Colonic mucosa (tissue), 4 donors: ENCODE measurements at regions not wholly inside any gene's neighbourhood (a gene's known extent, or its start where the extent isn't known, plus 50 kb on each side); places are given as distances from the start of the nearest gene placed in this dataset.
"Not testable (repeated sequence)": the region's sequence is repeated elsewhere in the genome, so short reads cannot be mapped to it uniquely, and the experiment has no call there.

ENCODE experiments used
- DNase-seq: peaks from one replicate; pipeline ENCODE4 v3.0.0-alpha.2; 2020
- H3K27ac ChIP-seq: fragments of 200-600 bp; one replicate; pipeline ENCODE4 v1.8.0; 2021
- H3K27me3 ChIP-seq: fragments of 200-600 bp; one replicate; pipeline ENCODE4 v1.8.0; 2021
- H3K36me3 ChIP-seq: fragments of 200-600 bp; one replicate; pipeline ENCODE4 v1.8.0; 2021
- H3K4me1 ChIP-seq: fragments of 200-600 bp; one replicate; pipeline ENCODE4 v1.8.0; 2021; ENCODE audit warnings: mild to moderate bottlenecking
- H3K4me3 ChIP-seq: fragments of 200-600 bp; one replicate; pipeline ENCODE4 v1.8.0; 2021
- H3K9ac ChIP-seq, 2 donors: one replicate each; pipeline ENCODE4 v1.7.0; 2013; ENCODE audit warnings: control low read depth in 2 of 2, low read depth in 2 of 2, low read length in 2 of 2
- H3K9me3 ChIP-seq: fragments of 200-600 bp; one replicate; pipeline ENCODE4 v1.8.0; 2021
- intact Hi-C: fragments of 100-400 bp; cut with DNase I; formaldehyde crosslinking; loops from one replicate; pipeline ENCODE4 v1.14.1; 2022
- TF ChIP-seq, protein P1 (sequence below): fragments of 200-600 bp; IDR thresholded peaks from one replicate; pipeline ENCODE4 v1.8.0; 2022; ENCODE audit warnings: antibody characterized with exemption, mild to moderate bottlenecking
- donor health status: healthy.
- donor health status: DM: no; HTN: no; CAD: no.
- donor health status: DM: no; HTN: no; CAD: no.

DNA sequence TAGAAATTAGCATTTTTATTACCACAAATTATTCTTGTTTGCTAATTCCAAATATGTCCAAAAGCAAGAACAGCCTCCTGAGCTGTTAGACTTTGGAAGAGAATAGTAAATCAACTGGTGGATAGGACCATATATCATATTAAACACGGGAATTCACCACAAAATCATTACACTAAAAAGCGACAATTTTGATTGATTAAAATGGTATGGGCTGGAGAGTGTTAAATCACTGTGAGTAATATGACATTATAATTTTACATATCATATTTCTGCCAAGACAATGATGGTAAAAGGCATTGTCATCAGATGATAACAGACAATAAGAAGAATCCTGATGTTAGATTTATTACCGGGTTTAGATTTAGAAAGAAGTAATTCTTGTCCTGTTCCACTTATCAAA, 107.2 kb upstream of the ARRDC3 start:
- no peaks in the 10 kb centered on the region for H3K36me3 ChIP-seq
- DNase-seq: no peak
- TF ChIP-seq, protein P1, sequence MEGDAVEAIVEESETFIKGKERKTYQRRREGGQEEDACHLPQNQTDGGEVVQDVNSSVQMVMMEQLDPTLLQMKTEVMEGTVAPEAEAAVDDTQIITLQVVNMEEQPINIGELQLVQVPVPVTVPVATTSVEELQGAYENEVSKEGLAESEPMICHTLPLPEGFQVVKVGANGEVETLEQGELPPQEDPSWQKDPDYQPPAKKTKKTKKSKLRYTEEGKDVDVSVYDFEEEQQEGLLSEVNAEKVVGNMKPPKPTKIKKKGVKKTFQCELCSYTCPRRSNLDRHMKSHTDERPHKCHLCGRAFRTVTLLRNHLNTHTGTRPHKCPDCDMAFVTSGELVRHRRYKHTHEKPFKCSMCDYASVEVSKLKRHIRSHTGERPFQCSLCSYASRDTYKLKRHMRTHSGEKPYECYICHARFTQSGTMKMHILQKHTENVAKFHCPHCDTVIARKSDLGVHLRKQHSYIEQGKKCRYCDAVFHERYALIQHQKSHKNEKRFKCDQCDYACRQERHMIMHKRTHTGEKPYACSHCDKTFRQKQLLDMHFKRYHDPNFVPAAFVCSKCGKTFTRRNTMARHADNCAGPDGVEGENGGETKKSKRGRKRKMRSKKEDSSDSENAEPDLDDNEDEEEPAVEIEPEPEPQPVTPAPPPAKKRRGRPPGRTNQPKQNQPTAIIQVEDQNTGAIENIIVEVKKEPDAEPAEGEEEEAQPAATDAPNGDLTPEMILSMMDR: no peak
- H3K4me1 ChIP-seq: no peaks in the 10 kb centered on the region
- intact Hi-C loops: no loop called here
- no peaks in the 10 kb centered on the region for H3K9me3 ChIP-seq
- H3K9ac ChIP-seq: no peak overlapping the region
- H3K4me3 ChIP-seq: no peak overlapping the region
- H3K27me3 ChIP-seq: no peaks in the 10 kb centered on the region
- H3K27ac ChIP-seq: no peak overlapping the region

DNA sequence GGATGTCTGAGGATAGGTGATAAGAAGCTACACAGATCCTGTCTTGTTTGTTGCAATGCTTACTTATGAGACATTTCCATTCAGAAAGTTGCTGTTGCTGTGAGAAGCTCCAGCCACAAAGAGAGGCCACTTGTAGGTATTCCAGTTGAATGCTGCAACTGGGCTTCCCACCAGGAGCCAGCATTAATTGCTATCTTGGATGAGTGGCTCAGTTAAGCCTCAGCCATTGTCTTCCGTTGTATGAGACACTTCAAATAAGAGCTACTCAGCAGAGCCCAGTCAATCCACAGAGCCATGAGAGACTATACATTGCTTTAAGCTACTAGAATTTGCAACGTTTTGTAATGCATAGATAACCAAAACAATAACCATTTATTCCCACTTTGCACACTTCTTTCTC, 104.3 kb upstream of the ARRDC3 start:
- TF ChIP-seq, protein P1: no peak
- intact Hi-C loops: no loop called here
- Histone ChIP-seq H3K27me3 (no peaks in the 10 kb centered on the region), H3K36me3 (no peaks in the 10 kb centered on the region), H3K4me1 (no peaks in the 10 kb centered on the region), H3K4me3 (no peak overlapping the region), H3K27ac (no peak overlapping the region), H3K9ac (no peak overlapping the region), H3K9me3 (no peaks in the 10 kb centered on the region)
- no peak for DNase-seq

DNA sequence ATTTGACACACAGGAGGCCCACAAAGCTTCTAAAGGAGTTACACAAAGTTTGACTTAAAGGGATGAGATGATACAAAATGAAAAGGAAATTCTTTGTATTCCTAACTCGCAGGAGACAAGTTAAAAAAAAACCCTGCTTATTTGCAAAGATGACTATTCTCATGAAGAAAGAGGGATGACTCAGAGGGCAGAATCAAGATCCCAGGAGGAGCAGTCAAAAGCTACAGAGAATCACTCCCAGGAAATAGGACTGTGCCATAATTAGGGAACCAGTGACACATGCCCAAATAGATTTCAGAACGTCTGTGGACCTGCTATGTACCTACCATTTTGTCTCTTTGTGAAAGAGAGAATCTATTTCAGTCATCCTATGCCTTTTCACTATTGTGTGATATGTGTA, 103.5 kb upstream of the ARRDC3 start:
- Histone ChIP-seq H3K9me3 (no peaks in the 10 kb centered on the region), H3K4me1 (no peaks in the 10 kb centered on the region), H3K4me3 (no peak overlapping the region), H3K36me3 (no peaks in the 10 kb centered on the region), H3K9ac (no peak overlapping the region), H3K27me3 (no peaks in the 10 kb centered on the region), H3K27ac (no peak overlapping the region)
- intact Hi-C loops: no loop called here
- DNase-seq: no peak
- TF ChIP-seq, protein P1: no peak

DNA sequence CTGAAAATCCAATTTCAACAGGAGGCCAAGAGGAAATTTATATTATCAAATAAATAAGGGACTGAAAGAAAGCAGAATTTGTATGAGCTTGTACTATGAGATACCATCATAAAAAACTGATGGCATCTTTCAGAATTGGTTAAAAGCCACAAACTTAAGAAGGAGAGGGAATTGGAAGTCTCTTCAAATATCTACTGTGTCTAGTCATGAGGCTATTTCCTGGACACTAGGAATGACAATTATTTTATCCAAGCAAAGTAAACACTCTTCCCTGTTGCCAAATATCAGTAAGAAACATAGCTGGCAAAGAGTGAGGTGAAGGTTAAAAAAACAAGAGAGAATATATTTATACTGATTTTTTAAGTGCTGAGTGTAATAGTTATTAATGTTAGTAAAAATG, 101.5 kb upstream of the ARRDC3 start:
- H3K36me3 ChIP-seq: no peaks in the 10 kb centered on the region
- H3K9ac ChIP-seq: no peak overlapping the region
- DNase-seq: no peak
- H3K27me3 ChIP-seq: no peaks in the 10 kb centered on the region
- H3K4me1 ChIP-seq: no peaks in the 10 kb centered on the region
- intact Hi-C loops: no loop called here
- H3K4me3 ChIP-seq: no peak overlapping the region
- TF ChIP-seq, protein P1: no peak
- no peaks in the 10 kb centered on the region for H3K9me3 ChIP-seq
- H3K27ac ChIP-seq: no peak overlapping the region

DNA sequence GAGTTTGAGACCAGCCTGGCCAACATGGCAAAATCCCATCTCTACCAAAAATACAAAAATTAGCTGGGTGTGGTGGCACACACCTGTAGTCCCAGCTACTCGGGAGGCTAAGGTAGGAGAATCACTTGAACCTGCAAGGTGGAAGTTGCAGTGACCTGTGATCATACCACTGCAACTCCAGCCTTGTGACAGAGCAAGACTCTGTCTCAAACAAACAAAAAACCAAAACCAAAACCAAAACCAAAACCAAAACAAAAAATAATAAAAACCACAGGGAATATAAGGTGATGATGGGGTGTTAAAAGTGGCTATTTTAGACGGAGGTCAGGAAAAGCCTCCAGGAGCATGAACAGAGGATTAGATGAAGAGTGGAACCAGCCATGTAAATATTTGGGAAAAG, 96.3 kb upstream of the ARRDC3 start:
- DNase-seq, H3K9me3 ChIP-seq, H3K4me3 ChIP-seq, H3K4me1 ChIP-seq, H3K27ac ChIP-seq, H3K27me3 ChIP-seq, H3K9ac ChIP-seq, intact Hi-C loops, H3K36me3 ChIP-seq: not testable (repeated sequence)

DNA sequence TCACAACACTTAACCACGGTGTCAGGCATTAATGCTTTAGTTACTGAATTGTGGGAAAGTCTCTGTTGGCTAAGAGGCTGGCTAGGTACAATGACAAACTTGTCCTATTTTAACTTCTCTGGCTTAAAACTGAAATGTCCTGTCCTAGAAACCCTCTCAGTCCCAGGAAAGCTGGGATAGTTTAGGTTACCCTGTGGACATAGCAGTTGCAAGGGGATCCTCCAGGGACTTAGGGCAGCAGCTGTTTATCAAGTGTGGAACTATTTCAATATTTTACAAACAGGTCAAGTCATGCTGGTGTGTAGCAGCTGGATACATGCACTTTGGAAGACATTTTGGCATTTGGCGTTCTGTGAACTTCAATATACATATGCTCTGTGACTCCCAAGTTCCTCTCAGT, 95.0 kb upstream of the ARRDC3 start:
- no peak for DNase-seq
- intact Hi-C loops: no loop called here
- TF ChIP-seq, protein P1: no peak

More for the DNA sequence above, 95.0 kb upstream of the ARRDC3 start:
- Histone ChIP-seq H3K36me3 (no peaks in the 10 kb centered on the region), H3K9ac (no peak overlapping the region), H3K4me1 (no peaks in the 10 kb centered on the region), H3K27me3 (no peaks in the 10 kb centered on the region), H3K9me3 (no peaks in the 10 kb centered on the region), H3K27ac (no peak overlapping the region), H3K4me3 (no peak overlapping the region)
